COLO668 (cell line): ENCODE measurements at regions not wholly inside any gene's neighbourhood (a gene's known extent, or its start where the extent isn't known, plus 50 kb on each side); places are given as distances from the start of the nearest gene placed in this dataset.
"Not testable (repeated sequence)": the region's sequence is repeated elsewhere in the genome, so short reads cannot be mapped to it uniquely, and the experiment has no call there.

Source experiments
- DNase-seq: peaks from one replicate; lab custom pipeline; 2025; ENCODE audit not compliant: unreplicated experiment; lab: John Stamatoyannopoulos, UW

- no peak for DNase-seq
These were observed 633.4 kb upstream of the TMEFF2 start for GRCh38 chr2:192828175-192828574.

- no peak for DNase-seq
These were observed 633.0 kb upstream of the TMEFF2 start for GRCh38 chr2:192827735-192828134.

- DNase-seq: no peak
These were observed 619.6 kb upstream of the TMEFF2 start for GRCh38 chr2:192814376-192814775.

- no peak for DNase-seq
These were observed 618.6 kb upstream of the TMEFF2 start for GRCh38 chr2:192813341-192813740.

GRCh38 chr2:192809173-192809572 is 614.4 kb upstream of the TMEFF2 start:
- DNase-seq: no peak

GRCh38 chr2:192783643-192784042 is 588.9 kb upstream of the TMEFF2 start:
- no peak for DNase-seq

- DNase-seq: no peak
These were observed 580.9 kb upstream of the TMEFF2 start for GRCh38 chr2:192775459-192776262.

GRCh38 chr2:192775011-192775410 is 580.3 kb upstream of the TMEFF2 start:
- DNase-seq: no peak

- DNase-seq: no peak
These were observed 578.3 kb upstream of the TMEFF2 start for GRCh38 chr2:192773044-192773443.

- DNase-seq: no peak
These were observed 555.0 kb upstream of the TMEFF2 start for GRCh38 chr2:192749611-192750200.

- no peak for DNase-seq
These were observed 547.2 kb upstream of the TMEFF2 start for GRCh38 chr2:192741889-192742288.

- no peak for DNase-seq
These were observed 540.7 kb upstream of the TMEFF2 start for GRCh38 chr2:192735447-192735846.

- no peak for DNase-seq
These were observed 534.6 kb upstream of the TMEFF2 start for GRCh38 chr2:192729369-192729768.

GRCh38 chr2:192725991-192726390 is 531.3 kb upstream of the TMEFF2 start:
- DNase-seq: no peak

- DNase-seq: no peak
These were observed 524.9 kb upstream of the TMEFF2 start for GRCh38 chr2:192719629-192720028.

- DNase-seq: no peak
These were observed 523.6 kb upstream of the TMEFF2 start for GRCh38 chr2:192718340-192718739.

- DNase-seq: no peak
These were observed 506.2 kb upstream of the TMEFF2 start for GRCh38 chr2:192700934-192701333.

- no peak for DNase-seq
These were observed 503.1 kb upstream of the TMEFF2 start for GRCh38 chr2:192697880-192698279.

GRCh38 chr2:192696857-192697256 is 502.1 kb upstream of the TMEFF2 start:
- no peak for DNase-seq

GRCh38 chr2:192687015-192687414 is 492.3 kb upstream of the TMEFF2 start:
- DNase-seq: no peak

- not testable (repeated sequence) for DNase-seq
These were observed 487.8 kb upstream of the TMEFF2 start for GRCh38 chr2:192682511-192682910.

GRCh38 chr2:192675681-192676080 is 480.9 kb upstream of the TMEFF2 start:
- no peak for DNase-seq
